ENCODE measurements at regions not wholly inside any gene's neighbourhood (a gene's known extent, or its start where the extent isn't known, plus 50 kb on each side); places are given as distances from the start of the nearest gene placed in this dataset.

- TF ChIP-seq POLR2A (IDR thresholded peaks at IDR 0.05): no peak
- TF ChIP-seq CTCF (IDR thresholded peaks at IDR 0.05): no peak
- TF ChIP-seq EP300 (IDR thresholded peaks at IDR 0.05): no peak
- TF ChIP-seq POLR2AphosphoS5 (IDR thresholded peaks at IDR 0.05): no peak
These were observed 210.5 kb upstream of the NEIL3 start for GRCh38 chr4:177099211-177099610.
